ENCODE measurements at regions not wholly inside any gene's neighbourhood (a gene's known extent, or its start where the extent isn't known, plus 50 kb on each side); places are given as distances from the start of the nearest gene placed in this dataset.

- H3K27ac Mint-ChIP-seq = no peak overlapping the region
- Histone ChIP-seq H3K9me3 (ENCODE audit: control insufficient read depth, low read length) (no peaks in the 10 kb centered on the region), H3K4me3 (ENCODE audit: low read length) (no peak overlapping the region), H3K4me1 (ENCODE audit: control insufficient read depth, insufficient read depth, low read length) (peaks cover 6% of the 10 kb centered on the region), H3K27me3 (ENCODE audit: control insufficient read depth, insufficient read depth, low read length, poor library complexity, severe bottlenecking) (no peaks in the 10 kb centered on the region), H3K9ac (ENCODE audit: extremely low read depth, low read length, poor library complexity, severe bottlenecking) (no peak overlapping the region), H3K36me3 (ENCODE audit: control insufficient read depth, insufficient read depth, low read length) (no peaks in the 10 kb centered on the region), H3K27ac (ENCODE audit: low read depth, low read length) (no peak overlapping the region)
- 83 to 93% methylated on average over 4 to 5 of the region's 5 CpGs for whole genome bisulfite sequencing, 2 experiments (ENCODE audit: insufficient coverage in 1 of 2, insufficient read length in 1 of 2)
- peaks cover 3% of the 10 kb centered on the region for H3K36me3 Mint-ChIP-seq (ENCODE audit: low read depth)
- no peak for TF ChIP-seq CTCF (conservative IDR thresholded peaks at IDR 0.05)
- no peaks in the 10 kb centered on the region for H3K27me3 Mint-ChIP-seq (ENCODE audit: insufficient read depth)
- peaks cover 43% of the 10 kb centered on the region for H3K4me1 Mint-ChIP-seq
- no peak overlapping the region for H3K4me3 Mint-ChIP-seq
- no peaks in the 10 kb centered on the region for H3K9me3 Mint-ChIP-seq
- no peak for DNase-seq
These were observed 247.6 kb upstream of the C2CD4B start for GRCh38 chr15:62412686-62413085.

- Mint-ChIP-seq H3K27me3 (ENCODE audit: insufficient read depth) (no peaks in the 10 kb centered on the region), H3K9me3 (no peaks in the 10 kb centered on the region), H3K36me3 (ENCODE audit: low read depth) (peaks cover 3% of the 10 kb centered on the region), H3K4me3 (no peak overlapping the region), H3K4me1 (peaks cover 48% of the 10 kb centered on the region), H3K27ac (no peak overlapping the region)
- H3K27me3 ChIP-seq (ENCODE audit: control insufficient read depth, insufficient read depth, low read length, poor library complexity, severe bottlenecking) = no peaks in the 10 kb centered on the region
- no peaks in the 10 kb centered on the region for H3K36me3 ChIP-seq (ENCODE audit: control insufficient read depth, insufficient read depth, low read length)
- no peak overlapping the region for H3K4me3 ChIP-seq (ENCODE audit: low read length)
- TF ChIP-seq CTCF (conservative IDR thresholded peaks at IDR 0.05) = no peak
- H3K9ac ChIP-seq (ENCODE audit: extremely low read depth, low read length, poor library complexity, severe bottlenecking) = no peak overlapping the region
- H3K4me1 ChIP-seq (ENCODE audit: control insufficient read depth, insufficient read depth, low read length) = peaks cover 11% of the 10 kb centered on the region
- no peak for DNase-seq
- 93 to 97% methylated on average over 5 of the region's 5 CpGs for WGBS, 2 experiments (ENCODE audit: insufficient coverage in 1 of 2, insufficient read length in 1 of 2)
- no peaks in the 10 kb centered on the region for H3K9me3 ChIP-seq (ENCODE audit: control insufficient read depth, low read length)
- no peak overlapping the region for H3K27ac ChIP-seq (ENCODE audit: low read depth, low read length)
These were observed 248.1 kb upstream of the C2CD4B start for GRCh38 chr15:62413153-62413552.

- H3K4me3 Mint-ChIP-seq = no peak overlapping the region
- H3K27ac ChIP-seq (ENCODE audit: low read depth, low read length) = no peak overlapping the region
- peaks cover 12% of the 10 kb centered on the region for H3K4me1 ChIP-seq (ENCODE audit: control insufficient read depth, insufficient read depth, low read length)
- no peaks in the 10 kb centered on the region for H3K36me3 ChIP-seq (ENCODE audit: control insufficient read depth, insufficient read depth, low read length)
- H3K27me3 Mint-ChIP-seq (ENCODE audit: insufficient read depth) = no peaks in the 10 kb centered on the region
- peaks cover 3% of the 10 kb centered on the region for H3K36me3 Mint-ChIP-seq (ENCODE audit: low read depth)
- no peak overlapping the region for H3K4me3 ChIP-seq (ENCODE audit: low read length)
- H3K9me3 Mint-ChIP-seq = no peaks in the 10 kb centered on the region
- H3K9me3 ChIP-seq (ENCODE audit: control insufficient read depth, low read length) = no peaks in the 10 kb centered on the region
- peaks cover 54% of the 10 kb centered on the region for H3K4me1 Mint-ChIP-seq
- no peak for TF ChIP-seq CTCF (conservative IDR thresholded peaks at IDR 0.05)
- H3K27ac Mint-ChIP-seq = no peak overlapping the region
- no peaks in the 10 kb centered on the region for H3K27me3 ChIP-seq (ENCODE audit: control insufficient read depth, insufficient read depth, low read length, poor library complexity, severe bottlenecking)
- H3K9ac ChIP-seq (ENCODE audit: extremely low read depth, low read length, poor library complexity, severe bottlenecking) = no peak overlapping the region
- DNase-seq = no peak
These were observed 248.7 kb upstream of the C2CD4B start for GRCh38 chr15:62413786-62414185.

Data from endodermal cell (in vitro differentiated cells).